ENCODE measurements at regions not wholly inside any gene's neighbourhood (a gene's known extent, or its start where the extent isn't known, plus 50 kb on each side); places are given as distances from the start of the nearest gene placed in this dataset.

DNA sequence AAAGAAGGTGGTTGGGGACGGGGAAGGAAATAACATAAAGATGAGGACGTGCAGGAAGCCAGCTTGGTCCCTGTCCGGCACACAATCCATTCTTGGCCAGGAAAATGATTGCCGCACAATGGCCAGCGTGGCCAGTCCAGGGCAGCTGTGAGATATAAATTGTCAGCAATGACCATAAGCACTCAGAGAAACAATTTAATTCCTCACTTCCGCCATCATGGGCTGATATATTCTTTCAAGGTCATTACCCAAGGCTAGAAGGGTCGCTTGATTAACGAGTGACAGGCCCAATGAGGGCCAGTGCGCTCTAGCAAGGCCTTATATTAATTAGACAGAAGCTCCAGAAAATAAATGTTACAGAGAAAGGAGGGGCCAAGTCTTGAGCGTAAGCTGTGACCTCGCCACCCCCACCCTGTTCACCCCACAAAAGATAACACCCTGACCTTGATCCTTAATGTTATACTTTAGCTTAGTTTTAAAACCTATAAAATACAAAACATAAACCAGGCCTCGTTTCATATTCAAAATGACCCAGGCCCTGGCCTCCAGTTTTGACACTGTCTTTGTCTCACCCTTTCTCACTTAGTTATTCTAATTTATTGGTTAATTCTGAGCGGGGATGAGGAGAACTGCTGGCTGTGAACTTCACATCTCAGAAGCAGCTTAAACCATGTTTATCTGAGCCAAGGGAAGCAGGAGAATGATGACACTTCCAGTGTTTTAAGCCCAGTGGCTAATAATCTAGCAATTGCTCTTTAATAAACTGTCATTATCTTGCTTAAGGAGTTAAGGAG is 478.3 kb upstream of the ZFHX3 start:
- TF ChIP-seq, protein P1, sequence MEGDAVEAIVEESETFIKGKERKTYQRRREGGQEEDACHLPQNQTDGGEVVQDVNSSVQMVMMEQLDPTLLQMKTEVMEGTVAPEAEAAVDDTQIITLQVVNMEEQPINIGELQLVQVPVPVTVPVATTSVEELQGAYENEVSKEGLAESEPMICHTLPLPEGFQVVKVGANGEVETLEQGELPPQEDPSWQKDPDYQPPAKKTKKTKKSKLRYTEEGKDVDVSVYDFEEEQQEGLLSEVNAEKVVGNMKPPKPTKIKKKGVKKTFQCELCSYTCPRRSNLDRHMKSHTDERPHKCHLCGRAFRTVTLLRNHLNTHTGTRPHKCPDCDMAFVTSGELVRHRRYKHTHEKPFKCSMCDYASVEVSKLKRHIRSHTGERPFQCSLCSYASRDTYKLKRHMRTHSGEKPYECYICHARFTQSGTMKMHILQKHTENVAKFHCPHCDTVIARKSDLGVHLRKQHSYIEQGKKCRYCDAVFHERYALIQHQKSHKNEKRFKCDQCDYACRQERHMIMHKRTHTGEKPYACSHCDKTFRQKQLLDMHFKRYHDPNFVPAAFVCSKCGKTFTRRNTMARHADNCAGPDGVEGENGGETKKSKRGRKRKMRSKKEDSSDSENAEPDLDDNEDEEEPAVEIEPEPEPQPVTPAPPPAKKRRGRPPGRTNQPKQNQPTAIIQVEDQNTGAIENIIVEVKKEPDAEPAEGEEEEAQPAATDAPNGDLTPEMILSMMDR (IDR thresholded peaks at IDR 0.05; ENCODE audit: insufficient read depth, low read length, severe bottlenecking) = no peak
- no peaks in the 10 kb centered on the region for H3K27me3 ChIP-seq (ENCODE audit: control insufficient read depth, insufficient read depth, low read length)
- no peak for FAIRE-seq
- no peak for DNase-seq (ENCODE audit: low read depth)
- no peak overlapping the region for H3K4me3 ChIP-seq (ENCODE audit: low read depth, low read length)
- no peaks in the 10 kb centered on the region for H3K36me3 ChIP-seq (ENCODE audit: control insufficient read depth, insufficient read depth, low read length)

DNA sequence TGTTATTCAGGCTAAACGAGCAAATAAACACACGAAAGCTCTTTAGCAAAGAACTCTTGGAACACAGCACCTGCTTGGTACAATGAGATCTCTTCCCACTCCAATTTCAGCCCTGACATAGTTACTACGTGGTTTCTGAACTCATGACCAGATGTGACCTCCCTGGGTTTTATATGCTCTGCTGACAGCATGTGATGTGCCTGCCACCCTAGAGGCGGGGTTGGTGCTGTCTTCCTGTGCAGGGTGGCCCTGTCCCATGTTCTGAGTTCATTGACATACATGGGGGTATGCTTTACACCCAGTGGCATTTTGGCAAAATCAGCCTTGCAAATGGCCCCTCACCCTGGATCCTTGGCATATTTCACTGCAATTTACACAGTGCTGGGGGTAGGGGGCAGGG is 475.3 kb upstream of the ZFHX3 start:
- TF ChIP-seq, protein P1 (IDR thresholded peaks at IDR 0.05; ENCODE audit: insufficient read depth, low read length, severe bottlenecking) = no peak
- no peak for DNase-seq (ENCODE audit: low read depth)
- Histone ChIP-seq H3K36me3 (ENCODE audit: control insufficient read depth, insufficient read depth, low read length) (no peaks in the 10 kb centered on the region), H3K27me3 (ENCODE audit: control insufficient read depth, insufficient read depth, low read length) (no peaks in the 10 kb centered on the region), H3K4me3 (ENCODE audit: low read depth, low read length) (no peak overlapping the region)
- FAIRE-seq = no peak

DNA sequence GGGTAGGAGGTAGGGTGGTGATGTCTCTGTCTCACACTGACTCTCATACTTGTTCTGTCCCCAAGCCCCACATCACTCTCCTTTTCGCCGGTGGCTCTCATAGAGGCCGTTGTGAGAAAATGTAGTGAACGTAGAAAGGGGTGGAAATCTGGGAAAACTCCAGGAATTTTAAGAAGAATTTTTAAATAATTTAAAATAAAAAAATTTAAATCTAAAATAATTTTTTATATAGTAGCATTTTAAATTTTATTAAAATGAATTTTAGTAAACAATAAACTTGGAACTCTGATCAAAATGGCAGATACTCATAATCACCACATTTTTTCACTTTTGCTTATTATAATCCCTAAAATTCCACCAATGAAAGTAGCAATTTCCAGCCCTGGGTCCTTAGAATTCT is 473.6 kb upstream of the ZFHX3 start:
- Histone ChIP-seq H3K36me3 (ENCODE audit: control insufficient read depth, insufficient read depth, low read length) (no peaks in the 10 kb centered on the region), H3K27me3 (ENCODE audit: control insufficient read depth, insufficient read depth, low read length) (no peaks in the 10 kb centered on the region), H3K4me3 (ENCODE audit: low read depth, low read length) (no peak overlapping the region)
- TF ChIP-seq, protein P1 (IDR thresholded peaks at IDR 0.05; ENCODE audit: insufficient read depth, low read length, severe bottlenecking) = no peak
- FAIRE-seq (no peak), DNase-seq (ENCODE audit: low read depth) (no peak)

DNA sequence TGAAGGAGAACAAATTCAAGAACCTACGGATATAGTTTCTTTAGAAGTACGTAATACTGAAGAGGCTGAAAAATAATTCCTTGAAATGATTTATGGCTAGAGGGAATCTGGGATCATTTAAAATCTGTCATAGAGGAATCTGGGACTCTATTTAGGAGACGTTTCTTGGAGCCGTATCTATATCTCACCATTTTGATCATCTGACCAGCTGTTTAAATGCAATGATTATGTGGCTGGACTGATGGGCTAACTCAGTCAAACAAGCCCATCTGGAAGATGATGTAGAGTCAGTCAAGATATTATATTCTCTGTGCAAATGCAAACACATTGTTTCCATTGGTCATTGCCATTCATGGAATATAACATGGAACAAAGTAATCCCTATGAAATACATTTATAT is 467.7 kb upstream of the ZFHX3 start:
- TF ChIP-seq, protein P1 (IDR thresholded peaks at IDR 0.05; ENCODE audit: insufficient read depth, low read length, severe bottlenecking) = no peak
- no peaks in the 10 kb centered on the region for H3K27me3 ChIP-seq (ENCODE audit: control insufficient read depth, insufficient read depth, low read length)
- FAIRE-seq (no peak), DNase-seq (ENCODE audit: low read depth) (no peak)
- H3K4me3 ChIP-seq (ENCODE audit: low read depth, low read length) = no peak overlapping the region
- H3K36me3 ChIP-seq (ENCODE audit: control insufficient read depth, insufficient read depth, low read length) = no peaks in the 10 kb centered on the region

DNA sequence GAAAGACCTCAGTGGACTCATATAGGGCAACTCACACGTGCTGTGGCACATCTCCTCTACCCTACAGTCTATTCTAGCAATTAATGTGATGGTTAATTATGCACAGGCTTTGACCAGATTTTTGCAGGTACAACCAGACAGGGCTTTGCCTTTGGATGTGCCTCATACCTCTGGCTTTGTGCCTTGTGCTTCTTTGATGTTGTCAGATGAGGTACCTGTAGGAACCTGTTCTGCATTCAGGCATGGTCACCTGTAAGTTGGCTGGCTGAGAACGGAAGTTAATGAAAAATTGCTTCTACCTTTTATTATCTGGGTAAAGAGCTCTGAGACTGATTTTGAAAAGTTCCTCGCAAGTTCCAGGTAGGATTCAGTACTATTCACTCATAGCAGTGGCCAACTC is 462.9 kb upstream of the ZFHX3 start:
- no peak for DNase-seq (ENCODE audit: low read depth)
- TF ChIP-seq, protein P1 (IDR thresholded peaks at IDR 0.05; ENCODE audit: insufficient read depth, low read length, severe bottlenecking) = no peak
- FAIRE-seq = no peak
- H3K4me3 ChIP-seq (ENCODE audit: low read depth, low read length) = no peak overlapping the region
- no peaks in the 10 kb centered on the region for H3K27me3 ChIP-seq (ENCODE audit: control insufficient read depth, insufficient read depth, low read length)
- H3K36me3 ChIP-seq (ENCODE audit: control insufficient read depth, insufficient read depth, low read length) = no peaks in the 10 kb centered on the region

DNA sequence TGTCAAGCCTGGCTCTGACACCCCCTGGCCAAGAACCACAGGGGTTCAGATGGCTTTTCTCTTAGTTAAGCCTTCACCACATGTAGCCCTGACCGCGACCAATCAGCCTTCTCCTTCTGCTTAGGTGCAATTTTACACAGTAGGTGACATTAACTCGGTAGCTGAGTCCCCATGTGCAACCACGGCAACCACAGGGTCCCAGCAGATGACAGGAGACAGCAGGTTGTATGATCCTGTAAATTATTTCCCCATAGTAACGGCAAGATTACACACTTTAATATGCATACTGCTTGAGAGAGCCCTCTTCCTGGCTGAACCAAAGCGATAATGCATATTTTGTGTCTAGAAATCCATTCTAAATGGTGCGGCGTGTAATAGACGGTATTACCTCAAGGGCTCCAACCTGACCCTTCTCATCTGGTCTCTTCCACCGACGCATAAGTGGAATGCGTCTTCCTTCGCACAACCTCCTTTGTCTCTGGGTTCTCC is 458.7 kb upstream of the ZFHX3 start:
- TF ChIP-seq, protein P1 (IDR thresholded peaks at IDR 0.05; ENCODE audit: insufficient read depth, low read length, severe bottlenecking) = no peak
- H3K36me3 ChIP-seq (ENCODE audit: control insufficient read depth, insufficient read depth, low read length) = no peaks in the 10 kb centered on the region
- DNase-seq (ENCODE audit: low read depth) = no peak
- H3K4me3 ChIP-seq (ENCODE audit: low read depth, low read length) = no peak overlapping the region
- H3K27me3 ChIP-seq (ENCODE audit: control insufficient read depth, insufficient read depth, low read length) = no peaks in the 10 kb centered on the region
- no peak for FAIRE-seq
